MM.1S (cell line): ENCODE measurements at regions not wholly inside any gene's neighbourhood (a gene's known extent, or its start where the extent isn't known, plus 50 kb on each side); places are given as distances from the start of the nearest gene placed in this dataset.

ENCODE experiments used
- DNase-seq: peaks from one replicate; pipeline ENCODE4 v3.0.0-alpha.2; 2015
- H2AFZ ChIP-seq: fragments of 300-600 bp; sonication (generic); 2 replicates; pipeline ENCODE4 v1.6.0; 2016; ENCODE audit warnings: antibody characterized with exemption, low read length
- H3F3A ChIP-seq: fragments of 300-600 bp; sonication (generic); 2 replicates; pipeline ENCODE4 v1.6.1; 2016; ENCODE audit warnings: mild to moderate bottlenecking, antibody characterized with exemption, low read length, moderate library complexity, mixed read lengths; ENCODE audit not compliant: insufficient read depth
- H3K27ac ChIP-seq: fragments of 300-600 bp; sonication (generic); 2 replicates; pipeline ENCODE4 v1.5.1; 2016; ENCODE audit warnings: mild to moderate bottlenecking, low read length
- H3K27me3 ChIP-seq: fragments of 300-600 bp; sonication (generic); replicated peaks from 2 replicates; pipeline ENCODE4 v1.6.0; 2016; ENCODE audit warnings: low read length; ENCODE audit not compliant: insufficient read depth
- H3K36me3 ChIP-seq: fragments of 300-600 bp; sonication (generic); replicated peaks from 2 replicates; pipeline ENCODE4 v1.6.1; 2016; ENCODE audit warnings: mild to moderate bottlenecking, low read length, mixed read lengths; ENCODE audit not compliant: insufficient read depth
- H3K4me1 ChIP-seq: fragments of 300-600 bp; sonication (generic); 2 replicates; pipeline ENCODE4 v1.6.1; 2016; ENCODE audit warnings: low read length, mixed read lengths
- H3K4me2 ChIP-seq: fragments of 300-600 bp; sonication (generic); 2 replicates; pipeline ENCODE4 v1.6.0; 2016; ENCODE audit warnings: low read depth, low read length
- H3K4me3 ChIP-seq: fragments of 300-600 bp; sonication (generic); 2 replicates; pipeline ENCODE4 v1.5.1; 2016; ENCODE audit warnings: low read length, mixed read lengths
- H3K79me2 ChIP-seq: fragments of 300-600 bp; sonication (generic); 2 replicates; pipeline ENCODE4 v1.6.1; 2016; ENCODE audit warnings: mixed run types, low read length, mixed read lengths
- H3K9ac ChIP-seq: fragments of 300-600 bp; sonication (generic); 2 replicates; pipeline ENCODE4 v1.6.1; 2016; ENCODE audit warnings: low read length, mixed read lengths
- H3K9me2 ChIP-seq: fragments of 300-600 bp; sonication (generic); replicated peaks from 2 replicates; pipeline ENCODE4 v1.6.1; 2016; ENCODE audit warnings: mild to moderate bottlenecking, low read length, mixed read lengths; ENCODE audit not compliant: insufficient read depth
- H3K9me3 ChIP-seq: fragments of 300-600 bp; sonication (generic); replicated peaks from 2 replicates; pipeline ENCODE4 v1.6.1; 2016; ENCODE audit warnings: mild to moderate bottlenecking, low read length, mixed read lengths; ENCODE audit not compliant: insufficient read depth
- H4K20me1 ChIP-seq: fragments of 300-600 bp; sonication (generic); 2 replicates; pipeline ENCODE4 v1.6.1; 2016; ENCODE audit warnings: mild to moderate bottlenecking, low read length, moderate library complexity, mixed read lengths; ENCODE audit not compliant: insufficient read depth
- CTCF ChIP-seq: fragments of 300-600 bp; sonication (generic); IDR thresholded peaks from 2 replicates; pipeline ENCODE4 v1.5.1; 2016; ENCODE audit warnings: antibody characterized with exemption, low read length, mixed read lengths
- EZH2 ChIP-seq: fragments of 300-600 bp; sonication (generic); optimal IDR thresholded peaks from 2 replicates; pipeline ENCODE3; 2017; ENCODE audit warnings: low read depth, mild to moderate bottlenecking, antibody characterized with exemption, low read length, mixed read lengths
- EZH2phosphoT487 ChIP-seq: fragments of 300-600 bp; sonication (generic); IDR thresholded peaks from 2 replicates; pipeline ENCODE4 v1.6.1; 2018; ENCODE audit warnings: antibody characterized with exemption, low read length

GRCh38 chr2:9732824-9733223, 102.0 kb upstream of the YWHAQ start:
- DNase-seq, result no peak
- Histone ChIP-seq H4K20me1 (no peaks in the 10 kb centered on the region), H3K9ac (no peak overlapping the region), H3K4me1 (no peaks in the 10 kb centered on the region), H3K79me2 (no peaks in the 10 kb centered on the region), H3K27me3 (no peaks in the 10 kb centered on the region), H3K9me3 (no peaks in the 10 kb centered on the region), H3K4me3 (no peak overlapping the region), H2AFZ (no peak overlapping the region), H3K9me2 (no peaks in the 10 kb centered on the region), H3F3A (no peaks in the 10 kb centered on the region), H3K4me2 (no peak overlapping the region), H3K27ac (no peak overlapping the region), H3K36me3 (no peaks in the 10 kb centered on the region)
- TF ChIP-seq EZH2 (no peak), EZH2phosphoT487 (no peak), CTCF (no peak)

- Histone ChIP-seq H3K4me3 (no peak overlapping the region), H3K4me2 (no peak overlapping the region), H3K79me2 (no peaks in the 10 kb centered on the region), H3F3A (no peaks in the 10 kb centered on the region), H3K9ac (no peak overlapping the region), H3K4me1 (peaks cover 7% of the 10 kb centered on the region; the same call in 1 of the 2 replicates), H3K27me3 (no peaks in the 10 kb centered on the region), H3K9me3 (no peaks in the 10 kb centered on the region), H4K20me1 (no peaks in the 10 kb centered on the region), H3K9me2 (no peaks in the 10 kb centered on the region), H3K36me3 (no peaks in the 10 kb centered on the region), H3K27ac (no peak overlapping the region), H2AFZ (no peak overlapping the region)
- no peak for DNase-seq
- no peak for TF ChIP-seq CTCF
- no peak for TF ChIP-seq EZH2phosphoT487
- no peak for TF ChIP-seq EZH2
Measured at GRCh38 chr2:9734308-9734707, 103.5 kb upstream of the YWHAQ start.

GRCh38 chr2:9735335-9735734, 104.5 kb upstream of the YWHAQ start:
- Histone ChIP-seq H4K20me1 (no peaks in the 10 kb centered on the region), H3K4me3 (no peak overlapping the region), H3K27me3 (no peaks in the 10 kb centered on the region), H3K79me2 (no peaks in the 10 kb centered on the region), H3K4me2 (no peak overlapping the region), H2AFZ (no peak overlapping the region), H3K36me3 (no peaks in the 10 kb centered on the region), H3K9me2 (no peaks in the 10 kb centered on the region), H3K4me1 (peaks cover 7% of the 10 kb centered on the region; the same call in 1 of the 2 replicates), H3K27ac (no peak overlapping the region), H3K9me3 (no peaks in the 10 kb centered on the region), H3K9ac (no peak overlapping the region), H3F3A (no peaks in the 10 kb centered on the region)
- TF ChIP-seq CTCF, result no peak
- no peak for TF ChIP-seq EZH2
- TF ChIP-seq EZH2phosphoT487, result no peak
- DNase-seq, result no peak
